ENCODE measurements at regions not wholly inside any gene's neighbourhood (a gene's known extent, or its start where the extent isn't known, plus 50 kb on each side); places are given as distances from the start of the nearest gene placed in this dataset.

DNA sequence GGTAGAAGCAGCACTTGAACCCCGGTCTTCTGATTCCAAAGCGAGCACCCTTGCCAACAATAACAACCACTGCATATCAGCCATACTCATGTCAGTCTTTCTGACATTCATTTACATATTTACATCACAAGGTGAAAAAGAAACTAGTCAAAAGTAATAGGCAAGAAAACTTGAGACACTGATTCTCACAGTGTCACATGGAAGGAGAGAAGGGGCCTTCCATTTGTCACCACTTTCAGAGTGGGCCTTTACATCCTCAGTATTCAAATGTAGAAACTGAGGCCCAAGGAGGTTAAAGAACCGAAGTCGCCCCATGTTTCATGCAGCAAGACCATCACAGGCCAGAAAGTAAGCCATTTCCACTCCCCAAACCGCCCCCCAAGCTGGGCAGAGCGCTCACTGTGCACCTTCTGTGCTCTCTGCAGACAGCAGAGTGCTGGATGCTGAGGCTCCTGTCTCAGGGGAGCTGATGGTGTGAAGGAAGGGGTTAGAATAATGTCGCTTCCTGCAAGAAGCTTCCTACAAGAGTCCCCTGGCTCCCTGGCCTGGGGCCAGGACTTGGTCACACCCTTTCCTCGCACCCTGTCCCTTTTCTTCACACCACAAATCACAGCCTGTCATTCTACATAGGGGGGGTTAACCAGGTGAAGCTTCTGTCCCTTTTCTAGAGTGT, 260.1 kb downstream of the UACA start:
- no peak for DNase-seq (ENCODE audit: low spot score)
- TF ChIP-seq, protein P1, sequence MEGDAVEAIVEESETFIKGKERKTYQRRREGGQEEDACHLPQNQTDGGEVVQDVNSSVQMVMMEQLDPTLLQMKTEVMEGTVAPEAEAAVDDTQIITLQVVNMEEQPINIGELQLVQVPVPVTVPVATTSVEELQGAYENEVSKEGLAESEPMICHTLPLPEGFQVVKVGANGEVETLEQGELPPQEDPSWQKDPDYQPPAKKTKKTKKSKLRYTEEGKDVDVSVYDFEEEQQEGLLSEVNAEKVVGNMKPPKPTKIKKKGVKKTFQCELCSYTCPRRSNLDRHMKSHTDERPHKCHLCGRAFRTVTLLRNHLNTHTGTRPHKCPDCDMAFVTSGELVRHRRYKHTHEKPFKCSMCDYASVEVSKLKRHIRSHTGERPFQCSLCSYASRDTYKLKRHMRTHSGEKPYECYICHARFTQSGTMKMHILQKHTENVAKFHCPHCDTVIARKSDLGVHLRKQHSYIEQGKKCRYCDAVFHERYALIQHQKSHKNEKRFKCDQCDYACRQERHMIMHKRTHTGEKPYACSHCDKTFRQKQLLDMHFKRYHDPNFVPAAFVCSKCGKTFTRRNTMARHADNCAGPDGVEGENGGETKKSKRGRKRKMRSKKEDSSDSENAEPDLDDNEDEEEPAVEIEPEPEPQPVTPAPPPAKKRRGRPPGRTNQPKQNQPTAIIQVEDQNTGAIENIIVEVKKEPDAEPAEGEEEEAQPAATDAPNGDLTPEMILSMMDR (IDR thresholded peaks at IDR 0.05), result no peak
- ATAC-seq (ENCODE audit: low FRiP score), result no peak

DNA sequence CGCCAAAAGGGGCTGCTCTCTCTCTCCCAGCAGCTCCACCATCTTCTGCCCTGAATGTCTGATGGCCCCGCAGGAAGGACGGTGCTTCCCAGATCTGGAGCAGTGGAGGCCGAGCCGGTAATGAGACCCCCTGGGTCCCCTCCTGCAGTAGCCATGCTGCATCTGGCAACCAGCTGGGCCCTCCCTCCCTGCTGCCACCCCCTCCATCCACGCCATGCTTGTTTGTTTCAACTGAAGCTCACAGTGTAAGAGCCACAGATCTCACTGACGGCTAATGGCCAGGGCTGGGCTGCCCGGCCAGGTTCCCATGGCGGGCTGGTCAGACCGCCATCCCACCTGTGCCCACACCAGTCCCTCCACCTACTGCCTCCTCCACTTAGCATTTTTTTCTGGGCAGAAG, 260.8 kb downstream of the UACA start:
- TF ChIP-seq, protein P1 (IDR thresholded peaks at IDR 0.05), result no peak
- DNase-seq (ENCODE audit: low spot score), result no peak
- no peak for ATAC-seq (ENCODE audit: low FRiP score)

DNA sequence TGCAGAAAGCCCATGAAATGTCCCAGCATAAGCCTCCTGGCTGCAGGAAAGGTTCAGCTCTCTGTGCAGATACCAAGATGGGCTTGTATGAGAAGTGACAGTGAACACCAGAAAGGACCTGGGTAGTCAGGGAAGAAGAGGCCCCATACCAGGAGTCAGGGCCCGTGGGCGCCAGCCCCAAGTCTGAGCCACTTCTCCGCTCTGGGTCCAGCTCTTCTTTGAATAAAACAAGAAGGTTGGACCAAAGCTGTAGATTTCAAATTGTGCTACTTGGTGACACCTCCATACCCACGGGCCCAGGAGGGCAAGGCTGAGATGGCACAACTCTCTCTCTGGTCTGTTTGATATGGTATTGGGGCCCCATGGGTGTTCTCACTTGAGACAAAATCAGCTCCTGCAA, 261.5 kb downstream of the UACA start:
- TF ChIP-seq, protein P1 (IDR thresholded peaks at IDR 0.05), result no peak
- DNase-seq (ENCODE audit: low spot score) (no peak), ATAC-seq (ENCODE audit: low FRiP score) (no peak)

GRCh38 chr15:70501121-70501727, 262.1 kb downstream of the UACA start:
- DNase-seq (ENCODE audit: low spot score), result no peak
- ATAC-seq (ENCODE audit: low FRiP score), result no peak
- TF ChIP-seq, protein P1 (IDR thresholded peaks at IDR 0.05), result no peak

DNA sequence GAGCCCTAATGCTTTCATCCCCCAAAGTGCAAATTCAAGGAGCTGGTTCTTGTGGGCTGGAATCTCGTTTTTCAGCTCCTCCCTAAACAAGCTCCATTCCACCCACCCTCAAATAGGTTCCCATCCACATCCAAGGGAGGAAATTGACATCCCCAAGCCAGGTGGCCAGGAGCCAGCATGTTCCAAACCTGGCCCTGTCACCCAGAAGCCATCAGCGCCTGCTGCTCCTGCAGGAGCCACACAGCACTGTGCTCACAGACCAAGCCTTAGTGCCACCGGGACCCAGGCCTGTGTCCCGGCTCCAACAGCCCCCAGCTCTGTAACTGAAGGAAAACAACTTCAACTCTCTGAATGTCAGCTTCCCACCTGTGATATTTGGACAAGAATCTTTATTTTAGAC, 263.6 kb downstream of the UACA start:
- ATAC-seq (ENCODE audit: low FRiP score) (no peak), DNase-seq (ENCODE audit: low spot score) (no peak)
- TF ChIP-seq, protein P1 (IDR thresholded peaks at IDR 0.05), result no peak

DNA sequence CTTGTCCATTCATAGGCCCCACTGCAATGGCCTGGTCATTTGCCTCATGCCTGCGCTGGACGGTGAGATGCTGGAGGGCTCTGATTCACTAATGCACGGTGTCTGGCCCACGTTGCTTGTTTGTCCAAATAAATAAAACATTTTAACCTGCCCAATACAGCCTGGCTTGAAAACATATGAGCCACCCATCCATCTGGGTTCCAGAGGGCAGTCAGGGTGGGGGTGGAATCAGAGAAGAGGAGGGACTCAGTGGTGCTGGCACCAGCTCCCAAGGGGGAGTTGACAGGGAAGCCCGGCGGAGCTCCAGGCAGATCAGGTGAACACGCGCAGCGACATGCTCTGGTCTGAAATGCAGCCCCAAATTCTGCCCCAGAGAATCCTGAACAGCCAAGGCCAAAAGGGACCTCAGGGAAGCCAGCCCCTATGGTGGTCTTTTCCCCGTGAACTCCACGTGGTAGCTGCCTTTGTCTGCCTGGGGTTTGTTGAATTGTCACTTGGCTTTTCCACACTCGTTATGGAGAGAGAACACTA, 265.2 kb downstream of the UACA start:
- TF ChIP-seq, protein P1 (IDR thresholded peaks at IDR 0.05), result no peak
- DNase-seq (ENCODE audit: low spot score), result no peak
- no peak for ATAC-seq (ENCODE audit: low FRiP score)

DNA sequence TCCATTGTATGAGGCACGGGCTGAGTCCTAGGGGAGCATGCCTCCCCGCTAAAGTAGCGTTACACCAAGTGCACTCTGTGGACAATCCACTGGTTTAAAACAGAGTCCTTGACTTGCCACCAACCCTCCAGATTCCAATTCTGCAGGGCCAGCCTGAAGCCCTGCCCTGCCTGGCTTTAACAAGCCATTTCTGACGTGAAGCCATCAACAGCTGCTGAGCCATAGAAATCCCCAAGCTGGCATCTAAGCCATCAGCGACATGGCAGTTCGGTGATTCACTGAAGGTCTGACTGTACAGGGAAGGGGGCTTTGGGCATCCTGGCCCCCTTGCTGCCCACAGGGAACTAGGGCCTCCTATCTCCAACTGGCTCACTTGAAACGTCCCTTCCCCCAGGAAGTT, 265.7 kb downstream of the UACA start:
- no peak for ATAC-seq (ENCODE audit: low FRiP score)
- TF ChIP-seq, protein P1 (IDR thresholded peaks at IDR 0.05), result no peak
- DNase-seq (ENCODE audit: low spot score), result no peak
